ENCODE measurements at regions not wholly inside any gene's neighbourhood (a gene's known extent, or its start where the extent isn't known, plus 50 kb on each side); places are given as distances from the start of the nearest gene placed in this dataset.

DNA sequence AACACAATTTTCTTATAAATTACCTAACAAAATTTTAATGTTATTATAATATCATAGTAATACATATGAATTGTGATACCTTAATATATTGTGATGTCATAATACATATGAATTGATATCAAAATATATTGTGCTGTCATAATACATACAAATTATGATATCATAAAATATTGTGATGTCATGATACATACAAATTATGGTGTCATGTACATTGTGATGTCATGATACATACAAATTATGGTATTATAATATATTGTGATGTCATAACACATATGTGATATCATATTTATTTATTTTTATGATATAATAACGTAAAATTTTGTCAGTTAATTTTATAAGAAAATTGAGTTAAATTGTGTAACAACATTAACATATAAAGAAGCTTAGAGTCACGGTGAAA, 1927.2 kb downstream of the TP53TG3F start:
- no peaks in the 10 kb centered on the region for H3K4me1 ChIP-seq (ENCODE audit: insufficient read depth)
- TF ChIP-seq EP300 (IDR thresholded peaks at IDR 0.05) (no peak), POLR2A (IDR thresholded peaks at IDR 0.05) (no peak)
- TF ChIP-seq, protein P1, sequence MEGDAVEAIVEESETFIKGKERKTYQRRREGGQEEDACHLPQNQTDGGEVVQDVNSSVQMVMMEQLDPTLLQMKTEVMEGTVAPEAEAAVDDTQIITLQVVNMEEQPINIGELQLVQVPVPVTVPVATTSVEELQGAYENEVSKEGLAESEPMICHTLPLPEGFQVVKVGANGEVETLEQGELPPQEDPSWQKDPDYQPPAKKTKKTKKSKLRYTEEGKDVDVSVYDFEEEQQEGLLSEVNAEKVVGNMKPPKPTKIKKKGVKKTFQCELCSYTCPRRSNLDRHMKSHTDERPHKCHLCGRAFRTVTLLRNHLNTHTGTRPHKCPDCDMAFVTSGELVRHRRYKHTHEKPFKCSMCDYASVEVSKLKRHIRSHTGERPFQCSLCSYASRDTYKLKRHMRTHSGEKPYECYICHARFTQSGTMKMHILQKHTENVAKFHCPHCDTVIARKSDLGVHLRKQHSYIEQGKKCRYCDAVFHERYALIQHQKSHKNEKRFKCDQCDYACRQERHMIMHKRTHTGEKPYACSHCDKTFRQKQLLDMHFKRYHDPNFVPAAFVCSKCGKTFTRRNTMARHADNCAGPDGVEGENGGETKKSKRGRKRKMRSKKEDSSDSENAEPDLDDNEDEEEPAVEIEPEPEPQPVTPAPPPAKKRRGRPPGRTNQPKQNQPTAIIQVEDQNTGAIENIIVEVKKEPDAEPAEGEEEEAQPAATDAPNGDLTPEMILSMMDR (IDR thresholded peaks at IDR 0.05), result no peak
- WGBS, 3 donors, result 41 to 55% (median 45%) methylated on average over 2 of the region's 2 CpGs
- H3K9me3 ChIP-seq, result no peaks in the 10 kb centered on the region
- H3K27me3 ChIP-seq, result no peaks in the 10 kb centered on the region
- H3K4me3 ChIP-seq, result no peak overlapping the region
- intact Hi-C loops (cut with DNase I), result no loop called here
- H3K36me3 ChIP-seq, result no peaks in the 10 kb centered on the region
- H3K27ac ChIP-seq, result no peak overlapping the region
- DNase-seq, result no peak

DNA sequence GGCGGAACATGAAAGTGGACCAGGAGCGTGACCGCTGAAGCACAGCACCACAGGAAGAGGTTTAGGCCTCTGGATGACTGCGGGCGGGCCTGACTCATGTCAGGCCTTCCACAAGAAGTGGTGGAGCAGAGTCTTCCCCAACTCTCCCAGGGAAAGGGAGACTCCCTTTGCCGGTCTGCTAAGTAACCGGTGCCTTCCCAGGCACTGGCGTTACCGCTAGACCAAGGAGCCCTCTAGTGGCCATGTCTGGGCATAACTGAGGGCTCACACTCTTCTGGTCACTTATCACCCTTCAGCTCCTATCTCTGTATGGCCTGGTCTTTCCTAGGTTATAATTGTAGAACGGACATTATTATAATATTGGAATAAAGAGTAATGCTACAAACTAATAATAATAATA, 1931.9 kb downstream of the TP53TG3F start:
- H3K9me3 ChIP-seq, result no peaks in the 10 kb centered on the region
- TF ChIP-seq POLR2A (IDR thresholded peaks at IDR 0.05), result no peak
- TF ChIP-seq EP300 (IDR thresholded peaks at IDR 0.05), result no peak
- TF ChIP-seq, protein P1 (IDR thresholded peaks at IDR 0.05), result no peak
- no peaks in the 10 kb centered on the region for H3K27me3 ChIP-seq
- H3K36me3 ChIP-seq, result no peaks in the 10 kb centered on the region
- DNase-seq, result no peak
- intact Hi-C loops (cut with DNase I), result no loop called here
- 39 to 50% (median 41%) methylated on average over 10 of the region's 10 CpGs for WGBS, 3 donors
- H3K4me3 ChIP-seq, result no peak overlapping the region
- H3K27ac ChIP-seq, result no peak overlapping the region
- no peaks in the 10 kb centered on the region for H3K4me1 ChIP-seq (ENCODE audit: insufficient read depth)

DNA sequence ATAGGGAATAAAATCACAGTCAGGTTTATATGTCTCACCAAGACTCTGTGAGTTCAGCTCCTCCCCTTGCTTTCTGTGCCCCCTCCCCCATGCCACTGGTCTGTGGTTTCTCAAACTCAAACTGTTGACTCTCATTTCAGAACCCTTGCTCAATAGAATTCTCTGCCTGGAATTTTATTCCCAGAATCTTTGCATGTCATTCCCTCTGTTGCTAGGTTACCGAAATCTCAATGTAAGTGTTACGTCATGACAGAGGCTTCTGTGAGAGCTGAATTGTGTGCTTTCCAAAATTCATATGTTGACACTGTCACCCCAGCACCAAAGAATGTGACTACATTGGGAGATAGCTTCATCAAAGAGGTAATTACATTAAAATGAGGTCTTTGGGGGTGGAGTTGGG, 1938.8 kb downstream of the TP53TG3F start:
- H3K27me3 ChIP-seq, result no peaks in the 10 kb centered on the region
- no peaks in the 10 kb centered on the region for H3K9me3 ChIP-seq
- whole genome bisulfite sequencing, 3 donors, result 77 to 89% (median 89%) methylated on average over 2 of the region's 2 CpGs
- no peaks in the 10 kb centered on the region for H3K36me3 ChIP-seq
- intact Hi-C loops (cut with DNase I), result no loop called here
- DNase-seq, result no peak
- no peaks in the 10 kb centered on the region for H3K4me1 ChIP-seq (ENCODE audit: insufficient read depth)
- H3K4me3 ChIP-seq, result no peak overlapping the region
- TF ChIP-seq, protein P1 (IDR thresholded peaks at IDR 0.05), result no peak
- TF ChIP-seq EP300 (IDR thresholded peaks at IDR 0.05) (no peak), POLR2A (IDR thresholded peaks at IDR 0.05) (no peak)
- no peak overlapping the region for H3K27ac ChIP-seq

DNA sequence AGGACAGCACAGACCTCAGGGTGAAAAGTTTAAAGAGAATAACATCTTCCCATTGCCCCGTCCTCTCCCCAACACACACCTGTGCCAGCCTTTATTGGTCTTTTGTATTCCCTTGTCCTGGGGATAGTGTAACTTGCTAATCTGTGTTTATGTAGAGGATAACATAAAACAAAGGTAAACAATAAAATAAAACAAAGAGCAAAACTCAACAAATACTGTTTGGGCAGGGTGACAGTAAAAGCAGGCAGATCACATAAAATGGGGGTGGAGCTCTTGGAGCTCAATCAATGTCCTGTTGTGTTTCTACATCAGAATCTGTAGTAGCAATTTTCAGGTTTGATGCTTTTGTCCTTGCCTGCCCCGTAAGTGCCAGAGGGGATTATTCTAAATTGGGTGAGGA, 1939.7 kb downstream of the TP53TG3F start:
- no peak overlapping the region for H3K27ac ChIP-seq
- WGBS, 3 donors, result 55 to 73% (median 60%) methylated on average over 2 of the region's 2 CpGs
- no peaks in the 10 kb centered on the region for H3K9me3 ChIP-seq
- DNase-seq, result no peak
- H3K36me3 ChIP-seq, result no peaks in the 10 kb centered on the region
- intact Hi-C loops (cut with DNase I), result no loop called here
- TF ChIP-seq, protein P1 (IDR thresholded peaks at IDR 0.05), result no peak
- TF ChIP-seq POLR2A (IDR thresholded peaks at IDR 0.05) (no peak), EP300 (IDR thresholded peaks at IDR 0.05) (no peak)
- no peak overlapping the region for H3K4me3 ChIP-seq
- H3K4me1 ChIP-seq (ENCODE audit: insufficient read depth), result no peaks in the 10 kb centered on the region
- H3K27me3 ChIP-seq, result no peaks in the 10 kb centered on the region

DNA sequence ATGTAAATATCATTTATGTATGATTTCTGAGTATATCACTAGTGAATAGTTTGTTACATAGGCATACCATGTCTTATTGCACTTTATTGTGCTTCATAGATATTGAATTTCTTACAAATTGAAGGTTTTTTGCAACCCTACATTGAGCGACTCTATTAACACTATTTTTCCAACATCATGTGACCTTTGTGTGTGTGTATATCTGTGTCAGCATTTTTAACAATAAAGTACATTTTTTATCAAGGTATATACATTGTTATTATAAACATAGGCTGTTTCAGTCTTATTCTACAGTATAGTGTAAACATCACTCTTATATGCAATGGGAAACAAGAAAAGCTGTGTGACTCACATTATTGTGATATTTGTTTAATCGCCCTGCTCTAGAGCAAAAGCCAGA, 1944.9 kb downstream of the TP53TG3F start:
- Histone ChIP-seq H3K9me3 (no peaks in the 10 kb centered on the region), H3K4me1 (ENCODE audit: insufficient read depth) (no peaks in the 10 kb centered on the region), H3K36me3 (no peaks in the 10 kb centered on the region), H3K27me3 (no peaks in the 10 kb centered on the region), H3K27ac (no peak overlapping the region), H3K4me3 (no peak overlapping the region)
- TF ChIP-seq EP300 (IDR thresholded peaks at IDR 0.05), result no peak
- no peak for TF ChIP-seq POLR2A (IDR thresholded peaks at IDR 0.05)
- TF ChIP-seq, protein P1 (IDR thresholded peaks at IDR 0.05), result no peak
- no peak for DNase-seq
- 42 to 60% (median 58%) methylated on average over 2 of the region's 2 CpGs for WGBS, 3 donors
- intact Hi-C loops (cut with DNase I), result no loop called here
